OCI-LY1 (cell line): ENCODE measurements at regions not wholly inside any gene's neighbourhood (a gene's known extent, or its start where the extent isn't known, plus 50 kb on each side); places are given as distances from the start of the nearest gene placed in this dataset.

ENCODE experiments used
- EZH2 ChIP-seq: fragments of 200-600 bp; sonication (generic), shearing (Covaris generic); IDR thresholded peaks from 2 replicates; pipeline ENCODE4 v1.8.0; 2017; ENCODE audit warnings: borderline replicate concordance, mixed run types, mild to moderate bottlenecking, antibody characterized with exemption, low read length, moderate library complexity, mixed read lengths
- TF ChIP-seq, protein P1 (sequence below): fragments of 200-600 bp; sonication (generic), shearing (Covaris generic); IDR thresholded peaks from 2 replicates; pipeline ENCODE4 v1.5.1; 2017; ENCODE audit warnings: mild to moderate bottlenecking, antibody characterized with exemption, low read length, moderate library complexity, mixed read lengths

DNA sequence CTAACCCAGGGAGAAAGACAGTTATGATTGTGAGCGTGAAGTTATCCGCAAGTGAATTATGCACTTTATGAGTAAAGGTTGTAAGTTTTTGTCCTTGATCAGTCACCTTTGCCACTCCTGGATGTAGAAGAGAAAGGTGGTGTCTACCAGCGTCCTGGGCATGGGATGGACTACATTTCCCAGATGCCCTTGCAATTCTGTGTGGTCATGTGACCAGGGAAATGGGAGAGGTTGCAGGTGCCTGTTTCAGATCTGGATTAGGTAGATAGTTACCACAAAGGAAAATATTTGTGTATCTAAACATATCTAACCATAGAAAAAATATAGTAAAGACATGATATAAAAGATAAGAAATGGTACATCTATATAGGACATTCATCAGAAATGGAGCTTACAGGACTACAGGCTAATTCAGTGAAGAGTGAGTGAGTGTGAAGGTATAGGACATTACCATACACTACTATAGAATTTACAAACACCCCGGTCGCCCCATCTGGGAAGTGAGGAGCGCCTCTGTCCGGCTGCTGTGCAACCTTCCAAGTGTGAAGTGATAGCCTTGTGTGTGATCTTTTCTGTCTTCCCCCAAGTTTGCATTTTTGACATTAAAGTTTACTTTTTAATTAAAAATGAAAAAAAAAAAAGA, 51.6 kb upstream of the CACNA1A start:
- TF ChIP-seq EZH2 = no peak
- TF ChIP-seq, protein P1, sequence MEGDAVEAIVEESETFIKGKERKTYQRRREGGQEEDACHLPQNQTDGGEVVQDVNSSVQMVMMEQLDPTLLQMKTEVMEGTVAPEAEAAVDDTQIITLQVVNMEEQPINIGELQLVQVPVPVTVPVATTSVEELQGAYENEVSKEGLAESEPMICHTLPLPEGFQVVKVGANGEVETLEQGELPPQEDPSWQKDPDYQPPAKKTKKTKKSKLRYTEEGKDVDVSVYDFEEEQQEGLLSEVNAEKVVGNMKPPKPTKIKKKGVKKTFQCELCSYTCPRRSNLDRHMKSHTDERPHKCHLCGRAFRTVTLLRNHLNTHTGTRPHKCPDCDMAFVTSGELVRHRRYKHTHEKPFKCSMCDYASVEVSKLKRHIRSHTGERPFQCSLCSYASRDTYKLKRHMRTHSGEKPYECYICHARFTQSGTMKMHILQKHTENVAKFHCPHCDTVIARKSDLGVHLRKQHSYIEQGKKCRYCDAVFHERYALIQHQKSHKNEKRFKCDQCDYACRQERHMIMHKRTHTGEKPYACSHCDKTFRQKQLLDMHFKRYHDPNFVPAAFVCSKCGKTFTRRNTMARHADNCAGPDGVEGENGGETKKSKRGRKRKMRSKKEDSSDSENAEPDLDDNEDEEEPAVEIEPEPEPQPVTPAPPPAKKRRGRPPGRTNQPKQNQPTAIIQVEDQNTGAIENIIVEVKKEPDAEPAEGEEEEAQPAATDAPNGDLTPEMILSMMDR = no peak
